Trophoblast cell (in vitro differentiated cells and primary cell): ENCODE measurements at regions not wholly inside any gene's neighbourhood (a gene's known extent, or its start where the extent isn't known, plus 50 kb on each side); places are given as distances from the start of the nearest gene placed in this dataset.

ENCODE experiments used
- DNase-seq, 2 donors: peaks; one replicate each; pipeline ENCODE4 v3.0.0-alpha.2; 2016
- H2AFZ ChIP-seq: 2 replicates; pipeline ENCODE4 v1.6.1; 2013; ENCODE audit warnings: low read length, moderate library complexity, mild to moderate bottlenecking; ENCODE audit not compliant: insufficient read depth, poor library complexity
- H2AK5ac ChIP-seq: 2 replicates; pipeline ENCODE4 v1.6.1; 2013; ENCODE audit warnings: mild to moderate bottlenecking, low read length
- H2BK120ac ChIP-seq: 2 replicates; pipeline ENCODE4 v1.6.1; 2013; ENCODE audit warnings: low read length, mild to moderate bottlenecking, moderate library complexity; ENCODE audit not compliant: insufficient read depth, poor library complexity
- H2BK12ac ChIP-seq: 2 replicates; pipeline ENCODE4 v1.6.1; 2013; ENCODE audit warnings: mild to moderate bottlenecking, low read length, moderate library complexity
- H2BK5ac ChIP-seq: 2 replicates; pipeline ENCODE4 v1.6.1; 2013; ENCODE audit warnings: low read length, low read depth, moderate library complexity, mild to moderate bottlenecking; ENCODE audit not compliant: poor library complexity
- H3K14ac ChIP-seq: 2 replicates; pipeline ENCODE4 v1.6.1; 2013; ENCODE audit warnings: mild to moderate bottlenecking, low read length
- H3K18ac ChIP-seq: 2 replicates; pipeline ENCODE4 v1.6.1; 2013; ENCODE audit warnings: mild to moderate bottlenecking, low read length
- H3K23ac ChIP-seq: 2 replicates; pipeline ENCODE4 v1.6.1; 2013; ENCODE audit warnings: low read length
- H3K27ac ChIP-seq: 2 replicates; pipeline ENCODE4 v1.5.1; 2013; ENCODE audit warnings: low read depth, mild to moderate bottlenecking, inconsistent platforms, low read length, moderate library complexity
- H3K27me3 ChIP-seq: 2 replicates; pipeline ENCODE4 v1.6.1; 2013; ENCODE audit warnings: inconsistent platforms, mild to moderate bottlenecking, low read length, moderate library complexity; ENCODE audit not compliant: insufficient read depth
- H3K36me3 ChIP-seq, 2 experiments: 1 replicate in 1 of 2; 2 replicates in 1 of 2; pipeline ENCODE4 v1.6.1; 2013; ENCODE audit warnings: low read length in 2 of 2, mild to moderate bottlenecking in 2 of 2, moderate library complexity in 1 of 2; ENCODE audit not compliant: insufficient read depth in 2 of 2, control insufficient read depth in 1 of 2
- H3K4ac ChIP-seq: 2 replicates; pipeline ENCODE4 v1.6.1; 2013; ENCODE audit warnings: low read depth, mild to moderate bottlenecking, low read length, moderate library complexity
- H3K4me1 ChIP-seq, 2 experiments: 1 replicate in 1 of 2; 2 replicates in 1 of 2; pipeline ENCODE4 v1.6.1; 2013; ENCODE audit warnings: low read length in 2 of 2, mild to moderate bottlenecking in 2 of 2, moderate library complexity in 1 of 2; ENCODE audit not compliant: insufficient read depth in 2 of 2, control insufficient read depth in 1 of 2
- H3K4me2 ChIP-seq: 2 replicates; pipeline ENCODE4 v1.6.1; 2013; ENCODE audit warnings: inconsistent platforms, mild to moderate bottlenecking, low read length, moderate library complexity
- H3K4me3 ChIP-seq: 2 replicates; pipeline ENCODE4 v1.5.1; 2013; ENCODE audit warnings: mild to moderate bottlenecking, low read depth, low read length, inconsistent platforms
- H3K79me1 ChIP-seq: one replicate; pipeline ENCODE4 v1.6.1; 2013; ENCODE audit warnings: low read length
- H3K79me2 ChIP-seq: 2 replicates; pipeline ENCODE4 v1.6.1; 2013; ENCODE audit warnings: low read length, mild to moderate bottlenecking; ENCODE audit not compliant: control insufficient read depth, insufficient read depth, poor library complexity
- H3K9ac ChIP-seq: 2 replicates; pipeline ENCODE4 v1.6.1; 2013; ENCODE audit warnings: mild to moderate bottlenecking, low read length
- H3K9me3 ChIP-seq: 2 replicates; pipeline ENCODE4 v1.6.1; 2013; ENCODE audit warnings: low read depth, mild to moderate bottlenecking, control low read depth, inconsistent platforms, low read length; ENCODE audit not compliant: insufficient read depth
- H4K12ac ChIP-seq: 2 replicates; pipeline ENCODE4 v1.6.1; 2013; ENCODE audit warnings: low read depth, mild to moderate bottlenecking, low read length, moderate library complexity
- H4K8ac ChIP-seq: 2 replicates; pipeline ENCODE4 v1.6.1; 2013; ENCODE audit warnings: low read depth, mild to moderate bottlenecking, low read length, moderate library complexity
- H4K91ac ChIP-seq: one replicate; pipeline ENCODE4 v1.6.1; 2013; ENCODE audit warnings: low read depth, mild to moderate bottlenecking, low read length, moderate library complexity
- WGBS: extraction: QIAGEN DNeasy Blood & Tissue Kit; methylation state at CpG from one replicate; pipeline ENCODE4 v1.1.7; 2013; ENCODE audit warnings: missing lambda C conversion rate; ENCODE audit not compliant: insufficient read length, insufficient coverage; ENCODE audit errors: extremely low coverage; 5-methylcytosine and 5-hydroxymethylcytosine counted together

- Histone ChIP-seq H3K27ac (no peak overlapping the region), H3K27me3 (no peaks in the 10 kb centered on the region), H4K12ac (no peak overlapping the region), H2BK120ac (no peak overlapping the region), H2AFZ (no peak overlapping the region), H3K4me2 (no peak overlapping the region), H3K79me2 (no peaks in the 10 kb centered on the region), H2BK12ac (no peak overlapping the region), H3K4ac (no peak overlapping the region), H3K4me3 (no peak overlapping the region), H3K36me3 (no peaks in the 10 kb centered on the region), H3K23ac (no peak overlapping the region), H3K9ac (no peak overlapping the region), H2AK5ac (no peak overlapping the region), H3K79me1 (no peaks in the 10 kb centered on the region), H3K4me1 (no peaks in the 10 kb centered on the region), H3K18ac (no peak overlapping the region), H4K91ac (no peak overlapping the region), H3K9me3 (no peaks in the 10 kb centered on the region), H2BK5ac (no peak overlapping the region), H3K14ac (no peak overlapping the region), H4K8ac (no peak overlapping the region)
- WGBS: no CpG with 5 or more reads among the region's 3 CpGs
- DNase-seq: no peak
Measured at GRCh38 chr6:169342710-169343109, 89.1 kb upstream of the THBS2 start.

- Histone ChIP-seq H3K27ac (no peak overlapping the region), H3K79me1 (no peaks in the 10 kb centered on the region), H2BK120ac (no peak overlapping the region), H2BK12ac (no peak overlapping the region), H3K4me2 (no peak overlapping the region), H3K9ac (no peak overlapping the region), H2AK5ac (no peak overlapping the region), H2BK5ac (no peak overlapping the region), H3K4me3 (no peak overlapping the region), H3K36me3 (no peaks in the 10 kb centered on the region), H3K18ac (no peak overlapping the region), H2AFZ (no peak overlapping the region), H3K23ac (no peak overlapping the region), H4K91ac (no peak overlapping the region), H3K4ac (no peak overlapping the region), H3K27me3 (no peaks in the 10 kb centered on the region), H3K9me3 (no peaks in the 10 kb centered on the region), H3K79me2 (no peaks in the 10 kb centered on the region), H4K12ac (no peak overlapping the region), H3K14ac (no peak overlapping the region), H4K8ac (no peak overlapping the region), H3K4me1 (no peaks in the 10 kb centered on the region)
- no CpG with 5 or more reads among the region's 5 CpGs for WGBS
- no peak for DNase-seq
Measured at GRCh38 chr6:169341706-169342105, 88.1 kb upstream of the THBS2 start.

- H2BK5ac ChIP-seq: no peak overlapping the region
- WGBS: no CpG with 5 or more reads among the region's 7 CpGs
Measured at GRCh38 chr6:169341065-169341464, 87.4 kb upstream of the THBS2 start.

GRCh38 chr6:169340395-169340794, 86.7 kb upstream of the THBS2 start:
- no peak overlapping the region for H2BK120ac ChIP-seq
- no peak overlapping the region for H2AFZ ChIP-seq
- no peaks in the 10 kb centered on the region for H3K9me3 ChIP-seq
- no peak overlapping the region for H3K14ac ChIP-seq
- no peak overlapping the region for H3K27ac ChIP-seq
- H3K4ac ChIP-seq: no peak overlapping the region
- H4K8ac ChIP-seq: no peak overlapping the region
- no peak overlapping the region for H3K4me3 ChIP-seq
- H3K4me1 ChIP-seq: no peaks in the 10 kb centered on the region
- H3K79me2 ChIP-seq: no peaks in the 10 kb centered on the region
- H4K91ac ChIP-seq: no peak overlapping the region
- H3K36me3 ChIP-seq: no peaks in the 10 kb centered on the region
- no peak overlapping the region for H2AK5ac ChIP-seq
- no peak overlapping the region for H3K4me2 ChIP-seq
- H4K12ac ChIP-seq: no peak overlapping the region
- DNase-seq: peak in 1 of 2 donors; percentile 43
- H2BK5ac ChIP-seq: no peak overlapping the region
- no CpG with 5 or more reads among the region's 20 CpGs for WGBS
- H3K18ac ChIP-seq: no peak overlapping the region
- H2BK12ac ChIP-seq: no peak overlapping the region
- H3K79me1 ChIP-seq: no peaks in the 10 kb centered on the region
- no peak overlapping the region for H3K23ac ChIP-seq
- no peaks in the 10 kb centered on the region for H3K27me3 ChIP-seq
- no peak overlapping the region for H3K9ac ChIP-seq

More at GRCh38 chr6:169341065-169341464, 87.4 kb upstream of the THBS2 start:
- no peak for DNase-seq
- Histone ChIP-seq H2AFZ (no peak overlapping the region), H3K14ac (no peak overlapping the region), H3K4me2 (no peak overlapping the region), H3K79me2 (no peaks in the 10 kb centered on the region), H2AK5ac (no peak overlapping the region), H2BK12ac (no peak overlapping the region), H3K27me3 (no peaks in the 10 kb centered on the region), H3K4me1 (no peaks in the 10 kb centered on the region), H3K36me3 (no peaks in the 10 kb centered on the region), H4K91ac (no peak overlapping the region), H3K23ac (no peak overlapping the region), H4K8ac (no peak overlapping the region), H3K18ac (no peak overlapping the region), H2BK120ac (no peak overlapping the region), H3K9ac (no peak overlapping the region), H3K4ac (no peak overlapping the region), H3K4me3 (no peak overlapping the region), H3K9me3 (no peaks in the 10 kb centered on the region), H4K12ac (no peak overlapping the region), H3K79me1 (no peaks in the 10 kb centered on the region), H3K27ac (no peak overlapping the region)
